GM12891 (cell line): ENCODE measurements at regions not wholly inside any gene's neighbourhood (a gene's known extent, or its start where the extent isn't known, plus 50 kb on each side); places are given as distances from the start of the nearest gene placed in this dataset.

Experiments used
- POLR2AphosphoS5 ChIP-seq: IDR thresholded peaks from 2 replicates; pipeline ENCODE4 v1.6.1; 2011; ENCODE audit warnings: low read depth, low read length, control low read depth
- TAF1 ChIP-seq: IDR thresholded peaks from 2 replicates; pipeline ENCODE4 v1.6.1; 2011; ENCODE audit warnings: low read depth, low read length, control low read depth

GRCh38 chr11:81022057-81022456 lies 1581.2 kb upstream of the TENM4 start:
- TF ChIP-seq POLR2AphosphoS5 (no peak), TAF1 (no peak)
